NOMO-1 (cell line): ENCODE measurements at regions not wholly inside any gene's neighbourhood (a gene's known extent, or its start where the extent isn't known, plus 50 kb on each side); places are given as distances from the start of the nearest gene placed in this dataset.
"Not testable (repeated sequence)": the region's sequence is repeated elsewhere in the genome, so short reads cannot be mapped to it uniquely, and the experiment has no call there.

ENCODE experiments used
- DNase-seq, 2 experiments: peaks; one replicate each; lab custom pipeline; 2025; ENCODE audit not compliant: unreplicated experiment in 2 of 2; lab: John Stamatoyannopoulos, UW

DNA sequence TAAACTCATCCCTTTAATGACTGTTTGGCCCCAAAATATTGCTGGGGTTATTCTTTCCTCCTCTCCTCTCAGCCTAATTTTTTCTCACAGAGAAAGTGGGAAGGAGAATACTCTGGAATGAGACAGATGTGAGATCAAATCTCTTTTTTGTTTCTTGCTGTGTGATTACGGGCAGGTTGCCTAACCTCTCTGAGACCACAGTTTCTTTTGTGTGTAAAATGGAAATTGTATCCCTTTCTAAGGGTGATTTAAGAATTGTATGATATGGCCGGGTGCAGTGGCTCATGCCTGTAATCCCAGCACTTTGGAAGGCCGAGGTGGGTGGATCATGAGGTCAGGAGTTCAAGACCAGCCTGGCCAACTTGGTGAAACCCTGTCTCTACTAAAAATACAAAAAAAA lies 111.5 kb upstream of the MRPS22 start:
- not testable (repeated sequence) for DNase-seq

DNA sequence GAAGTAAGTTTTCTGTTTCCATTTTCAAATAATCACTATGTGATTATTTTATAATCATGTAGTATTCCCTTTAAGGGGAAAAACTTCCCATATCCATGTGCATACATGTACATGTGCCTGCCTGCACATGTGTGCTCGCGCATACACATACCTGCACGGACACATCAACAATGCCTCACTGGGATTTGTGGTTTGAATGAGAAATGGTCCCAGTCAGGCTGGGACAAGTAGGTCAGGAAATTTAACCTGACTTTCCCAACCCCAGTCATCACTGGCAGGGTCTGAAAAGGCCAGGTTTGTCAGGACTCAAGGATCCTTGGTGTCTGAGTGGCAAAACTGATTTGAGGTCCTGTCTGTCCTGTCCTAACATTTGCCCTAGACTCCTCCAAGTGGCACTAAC lies 109.3 kb upstream of the MRPS22 start:
- no peak for DNase-seq

DNA sequence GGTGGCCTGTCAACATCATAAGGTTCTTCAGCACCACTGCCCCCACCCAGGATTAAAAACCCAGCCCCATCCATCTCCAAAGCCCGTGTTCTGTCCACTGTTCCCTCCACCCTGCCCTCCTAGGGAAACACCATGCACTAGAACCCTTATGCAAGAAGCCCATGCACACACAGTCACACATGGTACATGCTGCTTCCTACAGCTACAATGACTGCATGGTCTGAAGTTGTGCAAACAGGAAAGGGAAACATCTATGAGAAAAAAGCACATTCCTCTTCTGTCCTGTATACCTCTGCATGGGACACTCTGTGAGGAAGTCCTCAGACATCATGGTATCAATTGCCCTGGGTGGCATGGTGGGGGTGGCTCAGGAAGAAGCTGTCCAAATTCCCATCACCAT lies 108.6 kb upstream of the MRPS22 start:
- DNase-seq, result no peak

DNA sequence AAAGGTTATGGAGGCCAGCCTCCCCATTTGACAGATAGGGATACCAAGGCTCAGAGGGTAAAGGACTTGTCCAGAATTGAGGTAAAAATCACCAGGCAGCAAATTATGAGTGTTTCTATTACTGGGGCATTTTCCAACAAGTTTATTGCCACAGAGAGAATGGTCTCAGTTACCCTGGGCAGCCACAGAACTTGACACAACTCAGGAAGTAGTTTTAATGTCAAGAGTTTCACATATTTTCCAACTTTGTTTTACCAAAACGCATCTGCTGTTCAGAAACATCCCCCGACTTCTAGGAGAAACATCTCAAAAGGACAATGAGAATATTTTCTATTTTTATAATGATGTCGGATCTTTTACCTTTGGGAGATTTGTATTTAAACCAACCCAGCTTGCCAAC lies 107.5 kb upstream of the MRPS22 start:
- DNase-seq, result no peak

DNA sequence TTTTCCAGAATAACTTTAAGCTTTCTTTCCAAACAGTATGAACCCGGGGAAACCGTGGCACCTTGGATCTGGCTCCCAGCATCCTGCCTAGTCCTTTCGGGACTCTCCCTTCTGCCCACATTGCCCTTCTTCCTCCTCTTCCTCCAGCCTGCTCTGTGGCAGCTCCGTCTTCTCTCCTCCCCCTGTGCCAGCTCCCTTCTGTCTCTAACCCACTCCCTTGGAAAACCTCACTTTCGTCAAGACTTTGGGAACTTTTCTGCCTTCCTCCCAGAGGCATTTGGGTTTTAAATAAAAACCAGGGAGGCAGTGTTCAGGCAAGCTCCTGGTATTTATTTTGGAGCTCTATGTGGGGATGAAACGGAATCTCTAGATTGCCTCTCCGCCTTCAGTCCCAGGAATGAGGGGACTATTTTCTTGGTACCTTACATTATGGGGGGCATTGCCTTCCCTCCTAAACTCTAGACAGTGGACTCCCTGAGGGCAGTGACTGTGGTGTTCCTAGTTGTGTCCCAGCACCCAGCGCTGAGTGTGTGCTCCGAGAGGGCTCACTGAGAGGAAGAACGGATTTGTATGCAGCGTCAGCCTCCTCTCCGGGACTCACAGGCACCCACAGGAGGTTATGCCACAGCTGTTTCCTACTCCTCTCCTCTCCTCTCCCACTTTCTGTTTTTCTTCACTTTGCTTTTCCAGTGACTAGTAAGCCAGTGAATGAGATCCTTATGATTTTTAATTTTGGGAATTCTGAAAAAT lies 105.4 kb upstream of the MRPS22 start:
- DNase-seq, result no peak

DNA sequence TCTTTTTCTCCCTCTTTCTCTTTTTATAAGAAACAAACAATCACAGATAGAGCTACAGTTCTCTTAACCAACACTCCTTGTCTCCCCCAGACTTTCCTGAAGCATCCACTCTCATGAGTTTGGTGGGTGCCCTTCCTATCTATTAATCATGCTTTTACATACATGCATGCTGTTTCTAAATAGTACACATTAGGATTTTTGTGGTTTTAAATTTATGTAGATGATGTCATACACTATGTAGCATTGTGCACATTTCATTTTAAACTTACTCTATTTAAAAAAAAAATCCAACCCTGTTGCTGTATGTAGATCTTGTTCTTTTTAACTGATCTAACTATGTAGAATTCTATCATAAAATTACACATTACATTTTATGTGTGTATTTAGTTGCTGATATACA lies 104.3 kb upstream of the MRPS22 start:
- no peak for DNase-seq

DNA sequence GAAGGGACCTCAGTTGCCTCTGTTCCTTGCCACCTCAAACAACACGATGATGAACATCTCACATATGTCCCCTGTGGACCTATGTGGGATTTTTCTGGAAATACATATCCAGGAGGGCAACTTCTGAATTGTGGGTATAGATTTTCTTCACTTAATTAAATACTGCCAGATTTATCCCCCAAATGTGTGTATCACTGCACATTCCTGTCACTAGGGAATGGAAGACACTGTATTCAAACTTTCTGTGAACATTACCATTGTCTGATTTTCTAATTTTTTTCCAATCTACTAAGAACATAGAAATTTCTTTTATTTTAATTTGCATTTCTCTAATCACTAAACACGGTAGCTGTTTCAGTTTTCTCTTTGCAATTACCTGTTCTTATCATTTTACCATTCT lies 102.0 kb upstream of the MRPS22 start:
- DNase-seq, result no peak

DNA sequence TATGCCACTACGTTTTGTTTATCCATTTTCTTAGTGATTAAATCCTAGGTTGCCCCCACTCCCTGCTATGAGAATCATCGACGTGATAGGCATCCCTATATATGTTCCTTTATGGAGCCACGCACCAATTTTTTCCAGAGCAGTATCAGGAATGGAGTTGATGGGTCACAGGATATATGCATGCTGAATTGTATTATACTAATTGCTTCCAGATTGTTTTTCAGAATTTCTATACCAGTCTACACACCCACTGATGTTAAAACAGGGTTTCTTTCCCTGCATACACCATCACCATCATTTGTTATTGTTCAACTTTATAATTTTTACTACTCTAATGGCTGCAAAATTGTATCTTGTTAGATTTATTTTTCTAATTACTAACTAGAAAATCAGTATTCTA lies 100.1 kb upstream of the MRPS22 start:
- no peak for DNase-seq

DNA sequence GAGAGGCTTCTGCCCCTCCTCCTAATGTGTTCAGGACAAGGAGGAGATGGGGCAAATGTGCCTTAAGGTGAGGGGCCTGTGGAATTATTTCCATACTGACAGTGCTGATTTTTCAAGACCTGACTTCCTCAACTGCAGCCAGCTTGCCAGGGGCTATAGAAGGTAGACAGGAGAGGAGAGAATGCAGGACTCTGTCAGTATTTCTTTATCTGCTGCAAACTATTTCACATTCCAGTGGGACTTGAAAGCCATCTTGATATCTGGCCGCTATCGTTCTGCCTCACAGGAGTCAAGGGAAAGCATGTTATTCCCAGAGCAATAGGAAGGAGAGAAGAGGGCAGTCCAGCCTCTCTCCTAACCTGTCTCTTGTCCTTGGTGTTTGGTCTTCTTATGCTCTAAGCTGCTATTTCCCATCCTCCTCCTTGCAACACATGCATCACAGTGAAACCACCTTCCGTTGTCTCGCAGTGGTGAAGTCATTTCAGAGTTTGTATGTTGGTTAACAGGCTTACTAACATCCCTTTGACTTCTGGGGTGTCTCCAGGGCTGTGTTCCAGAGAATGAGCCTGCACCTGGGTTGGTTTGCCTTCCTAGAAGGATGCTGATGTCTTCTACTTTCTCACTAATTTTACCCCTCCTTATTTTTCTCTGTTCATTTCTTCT lies 95.1 kb upstream of the MRPS22 start:
- no peak for DNase-seq

DNA sequence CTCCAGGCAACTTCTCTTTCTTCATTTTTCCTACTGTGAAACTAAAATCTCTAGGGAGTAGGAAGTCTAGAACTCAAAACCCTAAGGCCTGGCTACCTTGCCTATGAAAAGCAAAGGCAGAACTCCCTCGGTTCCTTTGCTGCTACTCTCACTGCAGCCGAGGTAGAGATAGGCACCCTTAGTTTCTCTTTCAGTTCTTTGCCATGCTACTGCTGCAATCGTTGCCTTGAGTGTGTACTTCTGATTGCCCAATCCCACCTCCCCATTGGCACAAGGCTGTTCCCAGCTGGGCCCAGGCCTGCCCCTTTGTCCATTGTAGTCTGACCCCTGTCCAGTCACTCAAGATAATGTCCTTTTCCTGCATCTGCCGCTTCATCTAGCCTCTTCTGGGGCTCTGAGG lies 92.3 kb upstream of the MRPS22 start:
- DNase-seq, result peak; percentile 35 to 38

DNA sequence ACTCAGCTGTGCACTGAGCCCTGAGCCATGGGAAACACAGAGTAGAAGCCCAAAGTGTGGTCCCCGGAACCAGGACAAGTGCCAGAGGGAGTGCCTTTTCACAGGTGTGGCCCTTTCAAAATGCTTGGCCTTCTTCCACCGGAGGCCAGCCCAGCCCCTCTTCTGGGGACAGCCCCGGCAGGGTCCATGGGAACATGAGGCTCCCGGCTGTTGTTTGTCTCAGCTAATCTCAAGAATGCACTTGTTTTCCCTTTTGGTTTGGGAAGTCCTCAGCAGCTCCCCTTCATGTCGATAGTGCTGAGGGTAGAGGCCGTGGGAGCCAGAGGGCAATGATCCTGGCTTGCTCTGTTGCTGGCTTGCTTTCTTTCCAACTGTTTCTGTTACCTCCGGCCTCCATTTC lies 91.1 kb upstream of the MRPS22 start:
- DNase-seq, result no peak

DNA sequence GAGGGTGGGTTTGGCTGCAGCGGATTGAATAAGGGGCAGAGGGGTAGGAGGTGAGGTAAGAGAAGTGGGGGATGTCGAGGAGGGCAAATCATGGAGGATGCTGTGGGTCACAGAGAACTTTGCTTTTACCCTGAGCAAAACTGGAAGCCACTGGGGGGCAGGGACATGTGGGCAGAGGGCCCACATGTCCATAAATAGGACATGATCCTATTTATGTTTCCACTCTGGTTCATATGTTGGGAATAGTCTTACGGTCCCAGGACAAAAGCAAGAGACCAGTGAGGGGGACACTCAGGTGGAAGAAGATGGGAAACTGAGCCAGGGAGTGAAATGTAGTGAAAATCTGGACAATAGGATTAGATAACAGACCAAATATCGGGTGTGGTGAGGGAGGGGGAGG lies 85.5 kb upstream of the MRPS22 start:
- no peak for DNase-seq

DNA sequence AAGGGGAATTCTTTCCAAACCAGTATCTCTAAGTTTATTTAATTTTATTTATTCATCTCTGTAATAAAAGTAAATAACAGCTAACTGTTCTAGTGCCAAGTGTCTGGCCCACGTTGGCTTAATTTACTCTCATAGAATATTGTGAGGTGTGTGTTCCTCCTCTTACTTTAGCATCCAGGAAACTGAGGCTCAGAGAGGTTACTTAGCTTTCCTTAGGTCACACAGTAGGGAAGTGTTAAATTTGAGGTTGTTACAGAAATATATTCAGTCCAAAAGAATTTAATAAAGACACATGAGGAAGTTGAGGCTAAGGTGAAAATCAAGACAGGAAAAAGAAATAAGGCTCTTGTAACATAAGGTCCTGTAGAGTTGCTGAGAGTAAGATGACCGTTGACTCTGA lies 84.4 kb upstream of the MRPS22 start:
- no peak for DNase-seq

DNA sequence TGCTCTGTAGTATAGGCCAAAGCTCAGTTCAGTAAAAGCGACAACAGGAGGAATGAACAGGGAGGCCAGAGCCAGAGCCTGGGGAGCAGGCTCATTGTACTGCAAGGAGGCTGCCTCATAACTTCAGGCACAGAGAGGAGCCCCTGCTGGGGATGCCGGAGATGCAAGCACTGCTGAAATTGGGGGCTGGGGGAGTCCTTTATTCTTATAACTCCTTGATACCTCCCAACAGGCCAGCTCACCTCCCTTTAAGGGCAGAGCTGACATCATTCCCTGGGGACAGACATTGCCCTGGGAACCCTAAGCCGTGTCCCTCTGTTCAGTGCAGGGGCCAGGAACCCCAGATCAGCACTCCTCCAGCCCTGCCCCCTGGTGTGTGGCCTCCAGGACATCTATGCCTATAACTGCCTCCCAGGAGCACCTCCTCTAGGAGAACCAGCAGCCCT lies 83.8 kb upstream of the MRPS22 start:
- no peak for DNase-seq

DNA sequence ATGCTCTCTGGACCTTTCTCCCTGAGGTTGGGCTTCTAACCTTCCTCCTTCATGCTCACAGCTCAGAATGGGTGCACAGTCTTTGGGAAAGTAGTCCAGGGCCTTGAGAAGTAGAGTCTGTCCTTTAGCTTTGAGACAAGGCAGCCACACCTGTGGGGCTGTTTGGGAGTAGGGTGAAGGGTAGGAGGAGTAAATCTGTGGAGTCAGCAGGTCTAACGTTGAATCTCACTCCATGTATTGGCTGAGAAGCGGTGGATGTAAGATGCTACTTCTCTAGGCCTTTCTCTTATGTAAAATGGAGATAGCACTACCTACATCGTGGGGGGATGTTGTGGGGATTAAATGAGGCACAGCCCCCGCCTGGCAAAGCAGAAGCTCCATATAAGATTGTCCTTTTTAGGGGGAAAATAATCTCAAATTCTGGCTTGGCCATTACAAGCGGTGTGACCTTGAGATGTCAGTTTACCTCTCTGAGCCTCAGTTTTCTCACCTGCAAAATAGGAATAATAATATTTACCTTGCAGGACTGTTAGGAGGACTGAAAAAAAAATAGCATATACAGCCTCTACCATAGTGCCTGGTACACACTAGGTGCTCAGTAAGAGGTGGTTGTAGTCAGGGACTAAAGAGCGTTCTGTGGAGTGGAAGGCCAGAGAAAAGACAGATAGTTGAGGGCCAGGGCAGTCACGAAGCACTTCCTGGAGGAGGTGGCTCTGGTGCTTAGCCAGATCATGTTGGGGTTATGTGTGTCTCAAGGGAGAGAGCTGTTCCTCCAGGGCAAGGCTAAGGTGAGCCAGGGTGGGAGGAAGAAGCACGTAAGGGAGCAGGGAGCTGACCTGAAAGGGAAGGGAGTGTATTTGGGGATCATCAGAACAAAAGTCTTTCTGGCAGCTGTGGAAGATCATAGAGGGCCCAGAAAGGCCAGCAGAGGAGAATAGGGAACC lies 82.8 kb upstream of the MRPS22 start:
- DNase-seq, result no peak

DNA sequence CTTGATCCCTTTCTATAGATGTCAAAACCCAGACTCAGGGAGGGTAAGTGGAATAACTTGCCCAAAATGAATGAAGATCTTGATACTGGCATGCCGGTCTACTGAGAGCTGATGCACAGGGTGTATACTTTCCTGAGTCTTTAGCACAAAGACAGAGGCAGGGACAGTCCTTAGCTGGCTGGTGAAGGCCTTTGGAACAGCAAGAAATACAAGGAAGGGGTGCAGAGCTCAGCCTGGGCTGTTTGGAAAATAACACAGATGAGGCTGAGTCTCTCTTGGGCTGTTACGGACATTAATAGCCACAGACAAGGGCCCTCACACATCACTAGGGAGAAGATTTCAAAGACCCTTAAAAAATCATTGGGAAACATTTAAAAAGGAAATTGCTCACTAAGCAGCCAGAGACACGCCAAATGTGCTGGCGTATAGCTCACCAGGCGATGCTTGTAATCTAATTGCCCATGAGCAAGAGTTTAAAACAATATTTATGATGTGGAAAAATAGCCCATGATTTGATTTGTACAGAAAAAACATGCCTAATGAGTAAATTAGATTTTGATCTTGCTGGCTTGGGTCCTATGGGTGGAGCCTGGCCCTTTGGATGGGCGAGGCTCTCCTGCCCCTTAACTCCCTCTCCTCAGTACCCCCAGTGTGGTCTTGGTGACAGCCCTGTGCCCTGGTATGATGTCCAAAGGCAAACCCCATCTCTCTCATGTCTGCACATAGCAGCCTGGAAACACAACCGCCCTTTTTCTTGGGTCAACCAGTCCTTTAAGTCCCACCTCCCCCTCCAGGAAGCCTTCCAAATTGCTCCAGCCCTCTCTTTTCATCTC lies 81.8 kb upstream of the MRPS22 start:
- no peak for DNase-seq

DNA sequence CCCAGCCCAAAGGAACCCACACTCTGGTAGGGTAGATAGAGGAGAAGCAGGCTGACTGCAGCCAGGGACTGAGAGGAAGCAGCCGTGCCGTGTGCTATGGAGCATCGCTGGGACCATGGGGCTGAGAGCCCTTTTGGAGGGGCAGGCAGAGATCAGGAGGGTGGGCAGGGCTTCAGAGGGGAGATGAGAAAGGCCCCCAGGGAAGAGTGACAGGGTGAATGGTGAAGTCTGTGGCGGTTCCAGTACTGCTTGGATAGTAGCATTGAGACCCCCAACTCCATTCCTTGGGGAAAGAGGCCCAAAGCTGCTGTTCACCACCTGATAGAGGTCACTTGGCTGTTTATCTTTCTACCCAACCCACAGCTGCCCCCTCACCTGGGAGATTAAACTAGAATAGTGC lies 80.0 kb upstream of the MRPS22 start:
- no peak for DNase-seq

DNA sequence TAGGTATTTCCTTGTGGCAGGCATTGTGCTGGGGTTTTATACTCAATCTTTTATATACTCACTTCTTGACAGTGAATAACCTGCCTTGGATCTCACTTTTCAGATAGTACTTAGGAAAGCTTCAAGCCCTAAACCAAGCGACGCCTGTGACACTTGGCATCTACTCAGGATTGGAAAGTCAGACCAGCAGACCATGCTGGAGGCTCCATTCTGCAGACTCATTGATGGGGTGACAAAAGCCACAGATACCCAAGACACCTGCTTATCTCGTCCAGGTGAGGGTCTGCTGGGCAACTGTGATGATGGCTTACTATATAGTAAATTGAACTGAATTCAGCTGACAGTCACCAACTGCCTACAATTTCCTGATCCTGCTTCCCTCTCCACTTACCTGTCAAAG lies 79.4 kb upstream of the MRPS22 start:
- DNase-seq, result no peak

DNA sequence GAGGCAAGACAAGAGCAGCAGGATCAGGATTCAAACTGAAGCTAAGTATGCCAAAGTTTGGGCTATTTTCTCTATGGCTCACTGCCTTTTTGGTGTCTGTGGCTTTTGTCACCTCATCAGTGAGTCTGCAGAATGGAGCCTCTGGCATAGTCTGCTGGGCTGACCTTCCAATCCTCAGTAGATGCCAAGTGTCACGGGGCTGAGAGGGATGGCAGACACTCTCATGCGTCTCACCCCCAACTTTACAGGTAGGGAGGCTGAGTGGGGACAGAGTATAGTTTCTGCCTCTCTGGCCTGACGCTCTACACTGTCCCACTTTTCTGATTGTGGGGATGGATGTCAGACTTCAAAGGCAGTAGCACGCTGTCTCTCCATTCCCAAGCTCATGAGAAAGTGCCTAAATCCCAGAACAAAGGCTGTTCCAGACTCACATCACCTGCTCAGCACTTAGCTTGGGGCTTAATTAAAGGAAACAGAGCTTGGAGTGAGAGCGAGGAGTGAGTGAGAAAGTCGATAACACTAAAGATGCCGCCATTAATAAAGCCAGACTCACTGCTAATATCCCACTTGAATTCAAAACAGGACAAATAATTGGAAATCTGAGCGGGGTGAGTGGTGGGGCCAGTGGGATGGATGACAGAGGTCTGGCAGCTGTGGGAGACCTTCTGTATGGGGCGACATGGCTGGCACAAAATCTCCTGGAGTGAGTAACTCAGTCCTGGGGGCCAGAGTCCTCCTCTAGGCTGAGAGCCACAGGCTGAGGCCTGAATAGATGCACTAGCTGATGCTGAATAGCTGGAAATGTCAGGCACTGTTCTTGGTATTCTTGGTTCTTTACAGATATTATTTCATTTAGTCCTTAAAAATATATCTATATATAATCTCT lies 78.4 kb upstream of the MRPS22 start:
- no peak for DNase-seq
